H1 (cell line): ENCODE measurements at regions not wholly inside any gene's neighbourhood (a gene's known extent, or its start where the extent isn't known, plus 50 kb on each side); places are given as distances from the start of the nearest gene placed in this dataset.

Experiments used
- CTCF ChIA-PET: fragments of 300-600 bp; sonication (Branson Sonifier 250); formaldehyde crosslinking; loops from one replicate; lab custom pipeline; 2021; ENCODE audit not compliant: partially characterized antibody; lab: Charles Lee
- POLR2A ChIA-PET: fragments of 300-600 bp; sonication (Branson Sonifier 250); formaldehyde crosslinking; loops from one replicate; lab custom pipeline; 2021; ENCODE audit warnings: inconsistent platforms; ENCODE audit not compliant: partially characterized antibody; lab: Charles Lee
- DNase-seq, 2 experiments: peaks; one replicate each; pipeline versions ENCODE4 v3.0.0 to v3.0.0-alpha.2; 2010 to 2022; ENCODE audit warnings: low spot score in 2 of 2, low read depth in 1 of 2, mixed read lengths in 1 of 2
- FAIRE-seq: peaks from 2 replicates; lab custom pipeline; 2011; peaks lifted over from hg19 to GRCh38; lab: Jason Lieb, UNC
- H2AFZ ChIP-seq: 2 replicates; pipeline ENCODE4 v1.8.1; 2012; ENCODE audit warnings: low read length, inconsistent platforms
- H2AK5ac ChIP-seq: 2 replicates; pipeline ENCODE4 v1.6.1; 2013; ENCODE audit warnings: low read depth, low read length
- H2BK120ac ChIP-seq: replicated peaks from 2 replicates; pipeline ENCODE3; 2013; ENCODE audit warnings: low read depth, low read length, inconsistent platforms
- H2BK12ac ChIP-seq: 2 replicates; pipeline ENCODE4 v1.6.1; 2013; ENCODE audit warnings: low read depth, low read length
- H2BK15ac ChIP-seq: 2 replicates; pipeline ENCODE4 v1.6.1; 2013; ENCODE audit warnings: low read length
- H2BK20ac ChIP-seq: 2 replicates; pipeline ENCODE4 v1.6.1; 2013; ENCODE audit warnings: low read length
- H2BK5ac ChIP-seq: 2 replicates; pipeline ENCODE4 v1.6.1; 2013; ENCODE audit warnings: low read depth, low read length
- H3K14ac ChIP-seq: 2 replicates; pipeline ENCODE4 v1.6.1; 2013; ENCODE audit warnings: inconsistent platforms; ENCODE audit not compliant: insufficient read length
- H3K18ac ChIP-seq: 2 replicates; pipeline ENCODE4 v1.6.1; 2013; ENCODE audit warnings: low read length; ENCODE audit errors: extremely low read depth
- H3K23ac ChIP-seq: 2 replicates; pipeline ENCODE4 v1.6.1; 2013; ENCODE audit warnings: inconsistent platforms; ENCODE audit not compliant: insufficient read length
- H3K23me2 ChIP-seq: 2 replicates; pipeline ENCODE4 v1.6.1; 2013; ENCODE audit warnings: low read depth, low read length
- H3K27ac ChIP-seq: 2 replicates; pipeline ENCODE4 v1.6.1; 2011; ENCODE audit warnings: low read depth, low read length, inconsistent platforms
- H3K27me3 ChIP-seq, 4 experiments: replicated peaks in 1 of 4; 1 replicate in 1 of 4; 2 replicates in 3 of 4; pipeline versions ENCODE4 v1.6.1 to v1.8.1; 2011 to 2013; ENCODE audit warnings: low read length in 3 of 4, mild to moderate bottlenecking in 3 of 4, inconsistent platforms in 2 of 4, mixed read lengths in 2 of 4, moderate library complexity in 1 of 4; ENCODE audit not compliant: control insufficient read depth in 3 of 4, insufficient read depth in 3 of 4; ENCODE audit errors: extremely low read depth in 1 of 4
- H3K36me3 ChIP-seq, 4 experiments: 2 replicates each; pipeline versions ENCODE4 v1.6.1 to v1.8.1; 2011 to 2013; ENCODE audit warnings: mild to moderate bottlenecking in 4 of 4, low read length in 3 of 4, moderate library complexity in 2 of 4, control low read depth in 1 of 4, inconsistent platforms in 1 of 4; ENCODE audit not compliant: insufficient read depth in 4 of 4, control insufficient read depth in 2 of 4
- H3K4ac ChIP-seq: replicated peaks from 2 replicates; pipeline ENCODE3; 2013; ENCODE audit warnings: low read length, low read depth, mixed read lengths, inconsistent platforms; ENCODE audit not compliant: insufficient read length
- H3K4me1 ChIP-seq, 4 experiments: replicated peaks in 1 of 4; 1 replicate in 1 of 4; 2 replicates in 3 of 4; pipeline versions ENCODE4 v1.6.1 to v1.8.1; 2011 to 2013; ENCODE audit warnings: low read length in 3 of 4, inconsistent platforms in 2 of 4, mixed read lengths in 1 of 4; ENCODE audit not compliant: insufficient read depth in 4 of 4, control insufficient read depth in 3 of 4
- H3K4me2 ChIP-seq, 2 experiments: 2 replicates each; pipeline versions ENCODE4 v1.6.1 to v1.8.1; 2011 to 2013; ENCODE audit warnings: low read depth in 2 of 2, low read length in 2 of 2, control low read depth in 1 of 2, inconsistent platforms in 1 of 2, mild to moderate bottlenecking in 1 of 2; ENCODE audit not compliant: insufficient read depth in 1 of 2
- H3K4me3 ChIP-seq, 4 experiments: fragments of 200-600, 300-600 bp in 1 of 4; sonication (generic), shearing (Covaris generic), sonication (Bioruptor Twin) in 1 of 4; 2 replicates each; pipeline versions ENCODE4 v1.5.1 to v1.8.1; 2011 to 2016; ENCODE audit warnings: low read length in 4 of 4, low read depth in 3 of 4, control low read depth in 2 of 4, inconsistent platforms in 2 of 4, mild to moderate bottlenecking in 2 of 4, mixed read lengths in 1 of 4, moderate library complexity in 1 of 4; ENCODE audit not compliant: insufficient read depth in 2 of 4; ENCODE audit errors: extremely low read depth in 1 of 4
- H3K56ac ChIP-seq: replicated peaks from 2 replicates; pipeline ENCODE3; 2013; ENCODE audit warnings: low read depth, mild to moderate bottlenecking, mixed read lengths, low read length, inconsistent platforms; ENCODE audit not compliant: insufficient read length
- H3K79me1 ChIP-seq: 2 replicates; pipeline ENCODE4 v1.6.1; 2013; ENCODE audit warnings: low read depth, low read length, control low read depth
- H3K79me2 ChIP-seq, 2 experiments: 2 replicates each; pipeline versions ENCODE4 v1.6.1 to v1.8.1; 2012 to 2013; ENCODE audit warnings: low read length in 2 of 2, mild to moderate bottlenecking in 2 of 2, inconsistent platforms in 1 of 2; ENCODE audit not compliant: insufficient read depth in 2 of 2, control insufficient read depth in 1 of 2
- H3K9ac ChIP-seq, 4 experiments: replicated peaks in 1 of 4; 1 replicate in 1 of 4; 2 replicates in 3 of 4; pipeline versions ENCODE4 v1.6.1 to v1.8.1; 2011 to 2013; ENCODE audit warnings: low read depth in 3 of 4, low read length in 3 of 4, control low read depth in 2 of 4, mild to moderate bottlenecking in 2 of 4, moderate library complexity in 2 of 4, inconsistent platforms in 1 of 4; ENCODE audit errors: extremely low read depth in 1 of 4
- H3K9me3 ChIP-seq, 2 experiments: 2 replicates each; pipeline versions ENCODE4 v1.6.1 to v1.8.1; 2012 to 2013; ENCODE audit warnings: mild to moderate bottlenecking in 2 of 2, moderate library complexity in 2 of 2, control low read depth in 1 of 2, inconsistent platforms in 1 of 2, low read depth in 1 of 2, low read length in 1 of 2, mixed read lengths in 1 of 2; ENCODE audit not compliant: insufficient read depth in 2 of 2
- H4K20me1 ChIP-seq, 2 experiments: replicated peaks in 1 of 2; 2 replicates each; pipeline versions ENCODE3 to v1.8.1; 2011 to 2013; ENCODE audit warnings: inconsistent platforms in 2 of 2, low read length in 2 of 2, mild to moderate bottlenecking in 1 of 2; ENCODE audit not compliant: insufficient read depth in 2 of 2, control insufficient read depth in 1 of 2
- H4K5ac ChIP-seq: 2 replicates; pipeline ENCODE4 v1.6.1; 2013; ENCODE audit warnings: low read length, low read depth, mixed read lengths, inconsistent platforms; ENCODE audit not compliant: insufficient read length
- H4K8ac ChIP-seq: 2 replicates; pipeline ENCODE4 v1.8.0; 2013; ENCODE audit warnings: mild to moderate bottlenecking, moderate library complexity, low read length, inconsistent platforms; ENCODE audit not compliant: insufficient read depth; ENCODE audit errors: extremely low read depth
- H4K91ac ChIP-seq: replicated peaks from 2 replicates; pipeline ENCODE3; 2013; ENCODE audit warnings: low read length, mixed read lengths, inconsistent platforms; ENCODE audit not compliant: insufficient read length
- CHD2 ChIP-seq: IDR thresholded peaks from 2 replicates; pipeline ENCODE4 v1.6.1; 2012; ENCODE audit warnings: low read length, improper control_type of control experiment
- CTBP2 ChIP-seq: IDR thresholded peaks from 2 replicates; pipeline ENCODE4 v1.7.0; 2011; ENCODE audit warnings: borderline replicate concordance, mild to moderate bottlenecking, moderate library complexity, mixed read lengths, low read length; ENCODE audit not compliant: insufficient read depth, insufficient read length
- HDAC6 ChIP-seq: IDR thresholded peaks from one replicate; pipeline ENCODE4 v1.7.1; 2012; ENCODE audit warnings: low read depth, mild to moderate bottlenecking, inconsistent platforms, low read length, moderate library complexity
- KDM1A ChIP-seq: fragments of 200-600, 300-600 bp; sonication (generic); IDR thresholded peaks from 2 replicates; pipeline ENCODE4 v1.7.1; 2016; ENCODE audit warnings: mild to moderate bottlenecking, low read length, borderline replicate concordance
- KDM5A ChIP-seq: fragments of 200-600 bp; IDR thresholded peaks from 2 replicates; pipeline ENCODE4 v1.7.1; 2012; ENCODE audit warnings: mild to moderate bottlenecking, low read length, inconsistent platforms, mixed read lengths
- MAFK ChIP-seq: IDR thresholded peaks from 2 replicates; pipeline ENCODE4 v1.6.1; 2012; ENCODE audit warnings: low read depth, mild to moderate bottlenecking, improper control_type of control experiment, low read length
- PHF8 ChIP-seq: fragments of 200-600 bp; sonication (generic); conservative IDR thresholded peaks from 2 replicates; pipeline ENCODE4 v1.7.1; 2012; ENCODE audit warnings: low read depth, mild to moderate bottlenecking, inconsistent platforms, low read length, moderate library complexity
- POLR2AphosphoS5 ChIP-seq: IDR thresholded peaks from 2 replicates; pipeline ENCODE4 v1.6.1; 2011; ENCODE audit warnings: low read depth, low read length
- RAD21 ChIP-seq, 2 experiments: IDR thresholded peaks in 1 of 2; conservative IDR thresholded peaks in 1 of 2; 2 replicates each; pipeline ENCODE4 v1.6.1; 2011; ENCODE audit warnings: low read depth in 2 of 2, low read length in 2 of 2, improper control_type of control experiment in 1 of 2, inconsistent platforms in 1 of 2, mild to moderate bottlenecking in 1 of 2, moderate library complexity in 1 of 2
- TAF7 ChIP-seq: optimal IDR thresholded peaks from 2 replicates; pipeline ENCODE3; 2011; ENCODE audit warnings: low read depth, mild to moderate bottlenecking, inconsistent platforms, low read length, moderate library complexity, borderline replicate concordance
- WGBS, 2 experiments: shearing (Covaris generic) in 1 of 2; methylation state at CpG; one replicate each; pipeline versions ENCODE4 v1.1.6 to v1.1.7; 2013 to 2015; ENCODE audit warnings: low lambda C conversion rate in 2 of 2, mixed read lengths in 2 of 2, inconsistent platforms in 1 of 2, low coverage in 1 of 2, missing lambda C conversion rate in 1 of 2; ENCODE audit not compliant: insufficient replicate concordance in 2 of 2, insufficient coverage in 1 of 2, insufficient read length in 1 of 2; ENCODE audit errors: extremely low coverage in 1 of 2, missing lambda C conversion rate in 1 of 2; 5-methylcytosine and 5-hydroxymethylcytosine counted together
- TF ChIP-seq, protein P1 (sequence below): IDR thresholded peaks from 2 replicates; pipeline ENCODE4 v1.6.1; 2012; ENCODE audit warnings: inconsistent platforms

DNA sequence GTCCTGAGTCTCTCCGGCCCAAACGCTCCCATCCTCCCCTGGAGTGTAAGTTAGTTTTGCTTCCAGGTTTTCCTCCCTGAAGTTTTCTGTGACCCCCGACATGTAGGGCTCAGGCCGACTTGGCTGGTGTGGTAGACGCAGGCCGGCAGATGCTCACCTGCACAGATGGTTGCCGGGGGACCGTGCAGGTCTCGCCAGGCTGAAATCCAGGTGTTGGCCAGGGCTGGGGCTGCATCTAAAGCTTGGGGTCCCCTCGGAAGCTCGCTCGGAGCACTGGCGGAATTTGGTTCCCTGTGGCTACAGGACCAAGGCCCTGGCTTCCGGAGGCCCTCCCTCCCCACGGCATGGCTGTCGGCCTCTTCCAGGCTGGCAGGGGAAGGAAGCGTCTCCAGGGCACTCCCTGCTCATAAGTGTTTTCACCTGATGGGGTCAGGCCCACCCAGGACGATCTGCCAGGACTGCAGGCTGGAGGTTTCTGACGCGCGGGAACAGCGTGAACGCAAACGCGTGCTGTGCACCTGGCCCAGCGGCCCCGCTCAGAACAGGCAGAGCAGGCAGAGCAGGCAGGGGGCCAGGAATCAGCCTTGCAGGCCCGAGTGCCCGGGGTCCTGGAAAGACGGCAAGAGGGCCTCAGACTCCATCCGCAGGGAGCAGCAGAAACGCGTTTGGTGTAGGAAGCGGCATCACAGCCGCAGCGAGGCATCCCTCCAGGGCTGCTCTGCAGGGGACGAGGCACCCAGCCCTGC, 258.2 kb downstream of the BRD1 start:
- Histone ChIP-seq H3K18ac (no peak overlapping the region), H2BK15ac (0 out of 2 replicates have a peak overlapping the region, but pooled peaks have one; percentile 5), H3K27me3 (no peaks in the 10 kb centered on the region), H3K4me3 (no peak overlapping the region), H3K79me2 (no peaks in the 10 kb centered on the region), H3K14ac (no peak overlapping the region), H3K4ac (no peak overlapping the region), H4K91ac (no peak overlapping the region), H3K23me2 (peaks cover 4% of the 10 kb centered on the region; the same call in 1 of the 2 replicates), H3K9ac (no peak overlapping the region), H3K79me1 (no peaks in the 10 kb centered on the region), H2AFZ (no peak overlapping the region), H4K8ac (peak overlapping the region; percentile 42; the same call in 1 of the 2 replicates), H2AK5ac (no peak overlapping the region), H2BK12ac (no peak overlapping the region), H4K5ac (no peak overlapping the region), H3K9me3 (no peaks in the 10 kb centered on the region), H3K4me1 (no peaks in the 10 kb centered on the region), H4K20me1 (no peaks in the 10 kb centered on the region), H3K4me2 (no peak overlapping the region), H2BK120ac (no peak overlapping the region), H2BK5ac (no peak overlapping the region), H2BK20ac (no peak overlapping the region), H3K27ac (no peak overlapping the region), H3K56ac (no peak overlapping the region), H3K23ac (no peak overlapping the region), H3K36me3 (no peaks in the 10 kb centered on the region)
- POLR2A ChIA-PET: no interaction called here
- FAIRE-seq (no peak), DNase-seq (peak in 1 of 2 experiments; percentile 42)
- CTCF ChIA-PET: interaction anchor here (0.7 to 0.9 kb wide), 2 partner anchors 21 to 323 kb away, joined by 3 read pairs; no protein-coding TSS in a partner anchor
- 91% methylated on average over 31 of the region's 37 CpGs; no CpG with 5 or more reads in 1 of the 2 experiments for WGBS, 2 experiments
- no peak for TF ChIP-seq PHF8
- no peak for TF ChIP-seq POLR2AphosphoS5
- no peak for TF ChIP-seq RAD21 (IDR thresholded peaks at IDR 0.05 in 1 of 2, conservative IDR thresholded peaks at IDR 0.05 in 1 of 2; ENCODE audit: low read depth in 2 of 2, low read length in 2 of 2)
- TF ChIP-seq CHD2: no peak
- TF ChIP-seq, protein P1, sequence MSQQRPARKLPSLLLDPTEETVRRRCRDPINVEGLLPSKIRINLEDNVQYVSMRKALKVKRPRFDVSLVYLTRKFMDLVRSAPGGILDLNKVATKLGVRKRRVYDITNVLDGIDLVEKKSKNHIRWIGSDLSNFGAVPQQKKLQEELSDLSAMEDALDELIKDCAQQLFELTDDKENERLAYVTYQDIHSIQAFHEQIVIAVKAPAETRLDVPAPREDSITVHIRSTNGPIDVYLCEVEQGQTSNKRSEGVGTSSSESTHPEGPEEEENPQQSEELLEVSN: no peak
- no peak for TF ChIP-seq KDM1A
- TF ChIP-seq HDAC6: no peak
- no peak for TF ChIP-seq MAFK
- no peak for TF ChIP-seq TAF7
- no peak for TF ChIP-seq KDM5A
- no peak for TF ChIP-seq CTBP2
